GM13977 (cell line): ENCODE measurements at regions not wholly inside any gene's neighbourhood (a gene's known extent, or its start where the extent isn't known, plus 50 kb on each side); places are given as distances from the start of the nearest gene placed in this dataset.

Source experiments
- DNase-seq: peaks from one replicate; pipeline ENCODE4 v3.0.0; 2012; ENCODE audit warnings: low spot score
- CTCF ChIP-seq: IDR thresholded peaks from 2 replicates; pipeline ENCODE4 v1.5.1; 2012; ENCODE audit warnings: mild to moderate bottlenecking, control low read depth; ENCODE audit not compliant: insufficient read depth; ENCODE audit errors: extremely low read depth, missing control alignments
- in situ Hi-C: fragments of 300-500 bp; cut with MboI; formaldehyde crosslinking; loops from one replicate; pipeline ENCODE4 v1.12.0; 2022; ENCODE audit warnings: low sequenced_read_pairs, low pct_unique_long_range_greater_than_20kb, mixed read lengths, inconsistent platforms; ENCODE audit not compliant: unreplicated experiment

GRCh38 chr15:39344662-39345141 is 236.2 kb upstream of the THBS1 start:
- in situ Hi-C loops = no loop called here
- DNase-seq = no peak
- TF ChIP-seq CTCF = no peak

GRCh38 chr15:39345176-39345575 is 235.7 kb upstream of the THBS1 start:
- no peak for TF ChIP-seq CTCF
- in situ Hi-C loops = no loop called here
- DNase-seq = no peak

- in situ Hi-C loops = no loop called here
- no peak for DNase-seq
- no peak for TF ChIP-seq CTCF
Measured at GRCh38 chr15:39347453-39347852, 233.4 kb upstream of the THBS1 start.

GRCh38 chr15:39350785-39351184 is 230.1 kb upstream of the THBS1 start:
- no peak for DNase-seq
- TF ChIP-seq CTCF = no peak
- in situ Hi-C loops = loop anchor here (25.0 kb wide), 1 partner anchor 237 kb away; the partner anchor contains the start of gene THBS1

GRCh38 chr15:39354189-39354588 is 226.7 kb upstream of the THBS1 start:
- in situ Hi-C loops = loop anchor here (25.0 kb wide), 1 partner anchor 233 kb away; the partner anchor contains the start of gene THBS1
- no peak for DNase-seq
- TF ChIP-seq CTCF = no peak

GRCh38 chr15:39357480-39358268 is 223.2 kb upstream of the THBS1 start:
- in situ Hi-C loops = loop anchor here (25.0 kb wide), 1 partner anchor 230 kb away; the partner anchor contains the start of gene THBS1
- TF ChIP-seq CTCF = no peak
- DNase-seq = no peak
